HEK293T (cell line): ENCODE measurements at regions not wholly inside any gene's neighbourhood (a gene's known extent, or its start where the extent isn't known, plus 50 kb on each side); places are given as distances from the start of the nearest gene placed in this dataset.
"Not testable (repeated sequence)": the region's sequence is repeated elsewhere in the genome, so short reads cannot be mapped to it uniquely, and the experiment has no call there.

ENCODE experiments used
- CTCF ChIA-PET: fragments of 350-600 bp; formaldehyde crosslinking; extraction: SDS; loops from one replicate; lab custom pipeline; 2021; ENCODE audit warnings: antibody characterized with exemption, inconsistent platforms; lab: Yijun Ruan, JAX
- POLR2A ChIA-PET: fragments of 350-600 bp; formaldehyde crosslinking; extraction: SDS; loops from one replicate; lab custom pipeline; 2020; ENCODE audit warnings: antibody characterized with exemption, inconsistent platforms; lab: Yijun Ruan, JAX
- DNase-seq: peaks from one replicate; pipeline ENCODE4 v3.0.0; 2012; ENCODE audit warnings: mixed read lengths; ENCODE audit errors: extremely low spot score
- ARNT ChIP-seq: fragments of 450-650 bp; IDR thresholded peaks from 2 replicates; pipeline ENCODE4 v1.6.1; 2017; ENCODE audit warnings: mild to moderate bottlenecking
- BHLHE40 ChIP-seq: fragments of 450-650 bp; IDR thresholded peaks from 2 replicates; pipeline ENCODE4 v1.6.1; 2016; ENCODE audit warnings: mild to moderate bottlenecking, moderate library complexity, borderline replicate concordance
- CTBP1 ChIP-seq: fragments of 450-650 bp; IDR thresholded peaks from 2 replicates; pipeline ENCODE4 v1.6.1; 2016; ENCODE audit warnings: borderline replicate concordance
- ELF4 ChIP-seq: fragments of 450-650 bp; IDR thresholded peaks from 2 replicates; pipeline ENCODE4 v1.6.1; 2017; ENCODE audit warnings: antibody characterized with exemption
- FOXA1 ChIP-seq: fragments of 450-650 bp; IDR thresholded peaks from 2 replicates; pipeline ENCODE4 v1.6.1; 2016; ENCODE audit warnings: mild to moderate bottlenecking
- FOXK2 ChIP-seq: fragments of 450-650 bp; IDR thresholded peaks from 2 replicates; pipeline ENCODE4 v1.6.1; 2016; ENCODE audit warnings: mild to moderate bottlenecking
- FOXM1 ChIP-seq: fragments of 450-650 bp; IDR thresholded peaks from 2 replicates; pipeline ENCODE4 v1.6.1; 2017; ENCODE audit warnings: mild to moderate bottlenecking, borderline replicate concordance
- HDGF ChIP-seq: fragments of 450-650 bp; IDR thresholded peaks from 2 replicates; pipeline ENCODE4 v1.6.1; 2017; ENCODE audit warnings: antibody characterized with exemption, borderline replicate concordance
- L3MBTL2 ChIP-seq: fragments of 450-650 bp; conservative IDR thresholded peaks from 2 replicates; pipeline ENCODE4 v1.6.1; 2016; ENCODE audit warnings: mild to moderate bottlenecking
- LEF1 ChIP-seq: fragments of 450-650 bp; IDR thresholded peaks from 2 replicates; pipeline ENCODE4 v1.6.1; 2017; ENCODE audit warnings: mild to moderate bottlenecking, borderline replicate concordance
- NFRKB ChIP-seq: fragments of 450-650 bp; IDR thresholded peaks from 2 replicates; pipeline ENCODE4 v1.6.1; 2016; ENCODE audit warnings: mild to moderate bottlenecking, moderate library complexity
- SP1 ChIP-seq: fragments of 450-650 bp; IDR thresholded peaks from 2 replicates; pipeline ENCODE4 v1.6.1; 2017
- SUZ12 ChIP-seq: fragments of 450-650 bp; IDR thresholded peaks from 2 replicates; pipeline ENCODE4 v1.6.1; 2016; ENCODE audit warnings: mild to moderate bottlenecking
- TARDBP ChIP-seq: fragments of 450-650 bp; IDR thresholded peaks from 2 replicates; pipeline ENCODE4 v1.6.1; 2016
- ZNF384 ChIP-seq: fragments of 450-650 bp; IDR thresholded peaks from 2 replicates; pipeline ENCODE4 v1.6.1; 2016
- TF ChIP-seq, protein P1 (sequence below): fragments of 450-650 bp; IDR thresholded peaks from 2 replicates; pipeline ENCODE4 v1.6.1; 2016

- DNase-seq, POLR2A ChIA-PET, CTCF ChIA-PET: not testable (repeated sequence)
These were observed 86.9 kb upstream of the FZD7 start for GRCh38 chr2:201946746-201947145.

DNA sequence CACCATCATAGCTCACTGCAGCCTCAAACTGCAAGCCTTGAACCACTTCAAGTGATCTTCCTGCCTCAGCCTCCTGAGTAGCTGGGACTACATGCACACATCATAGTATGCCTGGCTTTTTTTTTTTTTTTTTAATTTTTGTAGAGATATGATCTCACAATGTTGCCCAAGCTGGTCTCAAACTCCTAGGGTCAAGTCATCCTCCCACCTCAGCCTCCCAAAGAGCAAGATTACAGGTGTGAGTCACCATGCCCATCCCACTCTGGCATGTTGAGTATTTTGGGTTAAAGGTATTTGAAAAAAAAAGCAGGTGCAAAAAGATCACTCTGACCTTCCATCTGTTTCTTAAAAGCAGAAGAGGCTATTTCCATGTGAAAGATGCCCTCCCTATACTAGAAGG, 86.4 kb upstream of the FZD7 start:
- ChIA-PET POLR2A (no interaction called here), CTCF (no interaction called here)
- TF ChIP-seq FOXM1 (no peak), ELF4 (no peak), HDGF (no peak), NFRKB (no peak), LEF1 (no peak), CTBP1 (no peak), FOXA1 (no peak), SUZ12 (no peak), ZNF384 (no peak), BHLHE40 (no peak), L3MBTL2 (no peak), TARDBP (no peak), ARNT (no peak), FOXK2 (no peak), SP1 (no peak)
- TF ChIP-seq, protein P1, sequence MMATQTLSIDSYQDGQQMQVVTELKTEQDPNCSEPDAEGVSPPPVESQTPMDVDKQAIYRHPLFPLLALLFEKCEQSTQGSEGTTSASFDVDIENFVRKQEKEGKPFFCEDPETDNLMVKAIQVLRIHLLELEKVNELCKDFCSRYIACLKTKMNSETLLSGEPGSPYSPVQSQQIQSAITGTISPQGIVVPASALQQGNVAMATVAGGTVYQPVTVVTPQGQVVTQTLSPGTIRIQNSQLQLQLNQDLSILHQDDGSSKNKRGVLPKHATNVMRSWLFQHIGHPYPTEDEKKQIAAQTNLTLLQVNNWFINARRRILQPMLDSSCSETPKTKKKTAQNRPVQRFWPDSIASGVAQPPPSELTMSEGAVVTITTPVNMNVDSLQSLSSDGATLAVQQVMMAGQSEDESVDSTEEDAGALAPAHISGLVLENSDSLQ: no peak
- DNase-seq: no peak

DNA sequence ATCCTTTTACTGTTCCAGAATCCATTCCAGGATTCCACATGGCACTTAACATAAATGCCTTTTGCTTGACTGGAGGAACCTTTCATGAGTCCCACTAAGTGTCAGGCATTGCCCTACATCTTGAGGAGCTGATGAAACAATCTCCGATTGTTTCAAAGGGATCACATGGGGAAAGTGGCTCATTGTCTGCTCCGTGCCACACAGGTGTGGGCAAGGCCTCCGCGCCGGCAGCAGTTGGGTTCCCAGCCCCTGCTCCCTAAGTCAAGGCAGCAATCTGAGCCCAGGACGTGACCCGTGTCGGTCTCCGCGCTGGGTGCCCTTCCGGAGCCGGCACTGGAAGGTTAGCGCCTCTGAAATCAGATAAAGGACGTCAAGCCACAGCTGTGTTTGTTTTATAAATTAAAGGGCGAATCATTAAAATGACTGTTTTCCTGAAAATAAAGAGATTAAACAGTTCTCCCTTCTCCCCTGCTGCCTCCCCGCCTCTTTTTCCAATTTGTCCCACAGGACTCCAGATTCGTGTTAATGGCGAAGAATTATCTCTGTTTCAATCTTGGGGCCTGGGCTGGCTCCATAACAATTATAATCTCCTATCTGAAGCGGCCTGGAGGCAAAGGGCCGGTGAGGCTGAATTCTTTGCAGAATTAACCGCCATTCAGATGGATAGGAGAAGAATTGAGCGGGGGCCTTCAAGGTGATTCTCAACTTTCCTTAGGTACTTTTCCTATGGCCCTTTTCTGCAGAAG, 84.3 kb upstream of the FZD7 start:
- peak; percentile 23 for DNase-seq
- ChIA-PET CTCF (interaction anchor here (0.5 kb wide), 1 partner anchor 17 kb away, joined by 4 read pairs; no protein-coding TSS in a partner anchor), POLR2A (no interaction called here)
- TF ChIP-seq L3MBTL2 (peak; percentile 21; the same call in 1 of the 2 replicates), FOXK2 (no peak)

GRCh38 chr2:201949927-201950246, 83.8 kb upstream of the FZD7 start:
- DNase-seq: no peak
- TF ChIP-seq ELF4 (no peak), L3MBTL2 (no peak), FOXA1 (no peak), SUZ12 (no peak)
- POLR2A ChIA-PET: no interaction called here
- CTCF ChIA-PET: interaction anchor here (0.5 kb wide), 1 partner anchor 16 kb away, joined by 4 read pairs; no protein-coding TSS in a partner anchor

DNA sequence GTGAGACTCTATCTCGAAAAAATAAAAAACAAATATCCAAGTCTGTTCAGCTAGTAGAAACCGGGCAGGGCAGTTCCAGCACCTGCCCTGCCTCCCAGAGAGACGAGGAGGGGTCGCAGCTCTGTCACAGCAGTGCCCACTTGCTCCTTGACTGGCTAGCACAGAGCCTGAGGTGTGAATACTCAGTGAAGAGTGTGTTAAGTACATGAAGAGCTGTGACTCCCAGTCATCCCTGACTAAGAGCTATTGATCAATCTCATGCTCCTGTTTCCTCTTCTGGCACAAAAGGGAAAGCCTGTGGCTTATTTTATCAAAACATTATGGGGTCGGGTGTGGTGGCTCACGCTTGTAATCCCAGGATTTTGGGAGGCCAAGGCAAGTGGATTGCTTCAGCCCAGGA, 83.0 kb upstream of the FZD7 start:
- ChIA-PET CTCF (no interaction called here), POLR2A (no interaction called here)
- no peak for TF ChIP-seq SP1
- no peak for TF ChIP-seq HDGF
- no peak for TF ChIP-seq ARNT
- TF ChIP-seq FOXM1: no peak
- TF ChIP-seq, protein P1: no peak
- TF ChIP-seq ZNF384: no peak
- no peak for TF ChIP-seq BHLHE40
- no peak for TF ChIP-seq TARDBP
- no peak for TF ChIP-seq FOXK2
- TF ChIP-seq FOXA1: no peak
- no peak for TF ChIP-seq L3MBTL2
- TF ChIP-seq LEF1: no peak
- TF ChIP-seq ELF4: no peak
- no peak for TF ChIP-seq CTBP1
- TF ChIP-seq SUZ12: no peak
- TF ChIP-seq NFRKB: no peak
- no peak for DNase-seq

DNA sequence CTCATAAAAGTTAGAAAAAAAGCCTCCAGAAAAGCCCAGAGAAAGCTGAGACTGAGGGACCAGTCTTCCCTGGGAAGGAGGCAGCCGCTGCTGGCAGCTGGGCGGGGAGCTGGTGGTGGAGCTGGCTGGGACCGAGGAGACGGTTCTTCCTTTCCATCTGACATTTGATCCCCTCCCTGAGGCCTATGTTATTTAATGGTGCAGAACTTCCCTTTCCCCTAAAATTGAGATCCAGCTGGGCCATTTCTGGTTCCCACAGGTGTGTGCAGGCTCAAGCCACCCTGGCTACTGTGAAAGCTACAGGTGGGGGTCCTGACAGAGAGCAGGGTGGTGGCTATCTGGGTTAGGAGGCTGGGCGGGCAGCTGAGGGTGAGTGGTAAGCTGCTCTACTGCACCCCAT, 81.5 kb upstream of the FZD7 start:
- ChIA-PET POLR2A (no interaction called here), CTCF (no interaction called here)
- TF ChIP-seq FOXK2 (no peak), FOXM1 (no peak), NFRKB (no peak), CTBP1 (no peak), BHLHE40 (no peak), HDGF (no peak), SP1 (no peak), L3MBTL2 (no peak), ARNT (no peak)
- peak; percentile 46 for DNase-seq

GRCh38 chr2:201953396-201953795, 80.3 kb upstream of the FZD7 start:
- TF ChIP-seq ELF4 (no peak), TARDBP (no peak), FOXK2 (no peak), FOXM1 (no peak), ZNF384 (no peak), BHLHE40 (no peak), FOXA1 (no peak), SP1 (no peak), ARNT (no peak), CTBP1 (no peak), HDGF (no peak), NFRKB (no peak), SUZ12 (no peak), LEF1 (no peak), L3MBTL2 (no peak)
- TF ChIP-seq, protein P1: no peak
- POLR2A ChIA-PET: no interaction called here
- DNase-seq: no peak
- CTCF ChIA-PET: no interaction called here
